22Rv1 (cell line): ENCODE measurements at regions not wholly inside any gene's neighbourhood (a gene's known extent, or its start where the extent isn't known, plus 50 kb on each side); places are given as distances from the start of the nearest gene placed in this dataset.

ENCODE experiments used
- H3K27ac ChIP-seq: fragments of 450-650 bp; 2 replicates; pipeline ENCODE4 v1.5.1; 2017
- CTCF ChIP-seq: fragments of 450-650 bp; IDR thresholded peaks from 2 replicates; pipeline ENCODE4 v1.5.1; 2017; ENCODE audit warnings: mild to moderate bottlenecking
- ZFX ChIP-seq: fragments of 450-650 bp; IDR thresholded peaks from 2 replicates; pipeline ENCODE4 v1.6.1; 2017; ENCODE audit warnings: antibody characterized with exemption, borderline replicate concordance

- no peak overlapping the region for H3K27ac ChIP-seq
- TF ChIP-seq ZFX (no peak), CTCF (no peak)
These were observed 528.7 kb downstream of the ETS1 start for GRCh38 chr11:128058580-128059208.

- TF ChIP-seq CTCF (no peak), ZFX (no peak)
- no peak overlapping the region for H3K27ac ChIP-seq
These were observed 529.5 kb downstream of the ETS1 start for GRCh38 chr11:128057786-128058395.

GRCh38 chr11:128055576-128056217, 531.7 kb downstream of the ETS1 start:
- no peak overlapping the region for H3K27ac ChIP-seq
- TF ChIP-seq ZFX (no peak), CTCF (no peak)

- no peak overlapping the region for H3K27ac ChIP-seq
- TF ChIP-seq ZFX (no peak), CTCF (no peak)
These were observed 533.1 kb downstream of the ETS1 start for GRCh38 chr11:128053981-128054931.

GRCh38 chr11:128052912-128053641, 534.3 kb downstream of the ETS1 start:
- H3K27ac ChIP-seq = no peak overlapping the region

More at GRCh38 chr11:128052912-128053641, 534.3 kb downstream of the ETS1 start:
- TF ChIP-seq ZFX (no peak), CTCF (no peak)
